ENCODE measurements at regions not wholly inside any gene's neighbourhood (a gene's known extent, or its start where the extent isn't known, plus 50 kb on each side); places are given as distances from the start of the nearest gene placed in this dataset.

DNA sequence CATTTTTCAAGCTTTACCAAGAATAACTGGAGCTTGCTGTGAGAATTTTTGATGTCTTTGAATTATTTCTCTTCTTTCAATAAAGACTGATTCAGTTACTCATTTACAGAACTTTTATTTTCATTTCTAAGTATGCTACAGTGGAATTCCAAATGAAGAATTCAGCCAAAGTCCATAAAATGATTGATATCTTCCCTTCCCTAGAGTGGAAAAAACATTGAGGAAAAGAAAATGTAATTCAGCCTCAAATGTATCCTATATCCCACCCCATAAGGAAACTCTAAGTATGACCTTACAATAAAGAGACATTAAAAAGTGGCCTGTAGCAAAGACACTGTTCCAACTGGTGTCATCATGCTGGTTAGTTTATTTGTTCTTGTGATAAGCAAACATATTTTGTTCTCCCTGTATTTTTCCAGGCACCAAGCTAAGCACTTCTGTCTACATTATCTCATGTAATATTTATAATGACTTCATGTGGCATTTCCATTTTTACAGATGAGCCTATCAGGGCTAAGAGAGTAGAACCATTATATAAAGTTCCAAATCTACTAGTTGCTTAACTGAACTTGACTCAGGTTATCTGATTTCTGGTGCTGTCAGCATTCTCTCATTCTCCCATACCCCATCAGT lies 450.4 kb downstream of the NEBL start:
- Histone ChIP-seq H3K4me1 (ENCODE audit: control insufficient read depth in 3 of 3, insufficient read depth in 3 of 3, low read length in 3 of 3) (no peaks in the 10 kb centered on the region), H3K9ac (ENCODE audit: low read depth in 1 of 3, low read length in 3 of 3) (no peak overlapping the region), H3K4me3 (ENCODE audit: low read length in 3 of 3) (no peak overlapping the region), H3K9me3 (ENCODE audit: control insufficient read depth in 3 of 3, low read length in 3 of 3) (no peaks in the 10 kb centered on the region), H3K36me3 (ENCODE audit: control insufficient read depth in 3 of 3, insufficient read depth in 3 of 3, low read length in 3 of 3) (no peaks in the 10 kb centered on the region), H3K27me3 (ENCODE audit: control insufficient read depth in 3 of 3, insufficient read depth in 3 of 3, low read length in 3 of 3) (no peaks in the 10 kb centered on the region), H3K27ac (ENCODE audit: low read depth, low read length) (no peak overlapping the region)

DNA sequence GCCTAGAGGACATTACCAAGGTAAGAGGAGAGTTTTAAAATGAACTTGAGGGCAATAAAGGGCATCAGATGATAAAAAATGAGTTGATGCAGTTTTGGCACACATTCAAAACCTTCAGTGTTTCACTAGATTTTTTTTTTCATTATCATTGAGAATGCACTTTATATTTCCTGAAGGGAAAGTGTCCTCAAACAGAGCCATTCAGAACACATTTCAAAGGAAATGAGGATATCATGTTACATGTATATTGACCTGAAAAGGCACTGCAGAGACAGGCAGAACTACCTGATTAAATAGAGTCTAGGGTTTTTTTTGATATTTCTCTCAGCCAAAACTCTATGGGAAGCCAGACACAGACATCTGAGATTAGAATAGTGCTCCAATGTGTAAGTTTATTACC lies 454.0 kb downstream of the NEBL start:
- Histone ChIP-seq H3K36me3 (ENCODE audit: control insufficient read depth in 3 of 3, insufficient read depth in 3 of 3, low read length in 3 of 3) (no peaks in the 10 kb centered on the region), H3K9me3 (ENCODE audit: control insufficient read depth in 3 of 3, low read length in 3 of 3) (no peaks in the 10 kb centered on the region), H3K4me3 (ENCODE audit: low read length in 3 of 3) (no peak overlapping the region), H3K4me1 (ENCODE audit: control insufficient read depth in 3 of 3, insufficient read depth in 3 of 3, low read length in 3 of 3) (no peaks in the 10 kb centered on the region), H3K9ac (ENCODE audit: low read depth in 1 of 3, low read length in 3 of 3) (no peak overlapping the region), H3K27ac (ENCODE audit: low read depth, low read length) (no peak overlapping the region), H3K27me3 (ENCODE audit: control insufficient read depth in 3 of 3, insufficient read depth in 3 of 3, low read length in 3 of 3) (no peaks in the 10 kb centered on the region)

DNA sequence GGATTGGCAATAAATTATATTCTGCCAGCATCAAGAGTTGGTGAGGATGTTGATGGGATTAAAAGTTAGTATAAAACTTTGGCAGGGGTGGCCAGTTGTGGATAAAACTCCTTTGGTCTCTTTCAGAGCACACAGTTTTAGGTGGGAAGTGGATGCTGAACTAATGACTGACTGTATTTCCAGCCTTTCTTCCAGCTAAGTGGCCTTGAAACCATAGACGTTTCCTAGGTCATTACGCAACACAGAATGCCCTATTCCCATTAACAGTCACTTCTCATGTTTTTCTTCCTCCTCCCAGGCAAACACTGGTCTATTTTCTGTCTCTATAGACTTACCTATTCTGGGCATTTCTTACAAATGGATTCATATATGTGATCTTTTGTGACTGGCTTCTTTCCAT lies 467.4 kb downstream of the NEBL start:
- Histone ChIP-seq H3K36me3 (ENCODE audit: control insufficient read depth in 3 of 3, insufficient read depth in 3 of 3, low read length in 3 of 3) (no peaks in the 10 kb centered on the region), H3K27me3 (ENCODE audit: control insufficient read depth in 3 of 3, insufficient read depth in 3 of 3, low read length in 3 of 3) (no peaks in the 10 kb centered on the region), H3K4me1 (ENCODE audit: control insufficient read depth in 3 of 3, insufficient read depth in 3 of 3, low read length in 3 of 3) (no peaks in the 10 kb centered on the region), H3K4me3 (ENCODE audit: low read length in 3 of 3) (no peak overlapping the region), H3K9ac (ENCODE audit: low read depth in 1 of 3, low read length in 3 of 3) (no peak overlapping the region), H3K9me3 (ENCODE audit: control insufficient read depth in 3 of 3, low read length in 3 of 3) (peaks cover 0 to 2% (median 0%) of the 10 kb centered on the region in 3 donors), H3K27ac (ENCODE audit: low read depth, low read length) (no peak overlapping the region)

DNA sequence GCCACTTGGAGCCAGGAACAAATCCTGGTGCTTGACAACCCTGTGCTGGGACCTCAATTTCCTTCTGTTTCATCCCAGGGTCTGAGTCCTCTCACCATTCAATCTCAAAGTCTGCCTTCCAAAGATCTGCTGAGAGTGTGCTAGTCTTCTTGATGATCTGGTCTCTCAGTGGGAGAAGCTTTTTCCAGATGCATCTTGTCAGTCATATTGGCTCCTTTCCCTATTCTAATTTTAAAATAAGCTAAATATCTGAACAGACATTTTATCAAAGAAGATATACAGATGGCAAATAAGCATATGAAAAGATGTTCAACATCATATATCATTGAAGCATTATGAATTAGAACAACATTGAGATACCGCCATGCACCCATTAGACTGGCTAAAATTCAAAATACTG lies 469.3 kb downstream of the NEBL start:
- peaks cover 0 to 2% (median 0%) of the 10 kb centered on the region in 3 donors for H3K9me3 ChIP-seq (ENCODE audit: control insufficient read depth in 3 of 3, low read length in 3 of 3)
- H3K36me3 ChIP-seq (ENCODE audit: control insufficient read depth in 3 of 3, insufficient read depth in 3 of 3, low read length in 3 of 3), result no peaks in the 10 kb centered on the region
- no peak overlapping the region for H3K4me3 ChIP-seq (ENCODE audit: low read length in 3 of 3)
- H3K27ac ChIP-seq (ENCODE audit: low read depth, low read length), result no peak overlapping the region
- H3K9ac ChIP-seq (ENCODE audit: low read depth in 1 of 3, low read length in 3 of 3), result no peak overlapping the region
- no peaks in the 10 kb centered on the region for H3K4me1 ChIP-seq (ENCODE audit: control insufficient read depth in 3 of 3, insufficient read depth in 3 of 3, low read length in 3 of 3)
- no peaks in the 10 kb centered on the region for H3K27me3 ChIP-seq (ENCODE audit: control insufficient read depth in 3 of 3, insufficient read depth in 3 of 3, low read length in 3 of 3)

DNA sequence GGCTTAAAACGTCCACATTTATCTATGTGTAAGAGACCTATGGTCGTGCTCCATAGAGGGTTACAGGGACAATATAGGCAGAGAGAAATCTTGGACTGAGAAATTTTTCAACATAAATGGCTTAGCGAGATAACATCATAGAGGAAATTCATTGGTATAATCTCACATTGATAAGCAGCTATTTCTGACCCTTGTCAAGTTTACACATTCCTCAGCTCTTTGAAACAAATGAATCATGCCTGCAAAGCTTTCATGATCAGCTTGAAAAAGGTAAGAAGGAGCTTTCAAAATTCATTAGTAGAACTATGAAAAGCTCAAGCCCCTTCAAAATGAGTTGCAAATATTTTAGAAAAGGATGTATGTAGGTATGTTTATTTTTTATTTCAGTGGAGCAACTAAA lies 478.8 kb downstream of the NEBL start:
- Histone ChIP-seq H3K4me1 (ENCODE audit: control insufficient read depth in 3 of 3, insufficient read depth in 3 of 3, low read length in 3 of 3) (no peaks in the 10 kb centered on the region), H3K36me3 (ENCODE audit: control insufficient read depth in 3 of 3, insufficient read depth in 3 of 3, low read length in 3 of 3) (no peaks in the 10 kb centered on the region), H3K27me3 (ENCODE audit: control insufficient read depth in 3 of 3, insufficient read depth in 3 of 3, low read length in 3 of 3) (no peaks in the 10 kb centered on the region), H3K9me3 (ENCODE audit: control insufficient read depth in 3 of 3, low read length in 3 of 3) (no peaks in the 10 kb centered on the region), H3K9ac (ENCODE audit: low read depth in 1 of 3, low read length in 3 of 3) (no peak overlapping the region), H3K27ac (ENCODE audit: low read depth, low read length) (no peak overlapping the region), H3K4me3 (ENCODE audit: low read length in 3 of 3) (no peak overlapping the region)

DNA sequence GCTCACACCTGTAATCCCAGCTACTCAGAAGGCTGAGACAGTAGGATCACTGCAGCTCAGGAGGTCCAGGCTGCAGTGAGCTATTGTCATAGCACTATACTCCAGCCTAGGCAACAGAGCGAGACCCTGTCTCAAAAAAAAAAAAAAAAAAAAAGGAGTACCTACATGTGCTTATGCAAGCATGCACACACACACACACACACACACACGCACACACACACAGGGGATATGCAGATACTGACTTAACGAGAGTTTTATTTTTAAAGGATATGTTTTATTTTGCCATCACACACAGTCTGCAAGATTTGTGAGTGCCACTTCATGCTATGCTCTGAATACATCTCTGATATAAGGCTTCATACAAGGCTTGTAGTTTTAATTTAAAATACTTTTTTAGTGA lies 479.3 kb downstream of the NEBL start:
- no peaks in the 10 kb centered on the region for H3K9me3 ChIP-seq (ENCODE audit: control insufficient read depth in 3 of 3, low read length in 3 of 3)
- no peaks in the 10 kb centered on the region for H3K27me3 ChIP-seq (ENCODE audit: control insufficient read depth in 3 of 3, insufficient read depth in 3 of 3, low read length in 3 of 3)
- H3K36me3 ChIP-seq (ENCODE audit: control insufficient read depth in 3 of 3, insufficient read depth in 3 of 3, low read length in 3 of 3), result no peaks in the 10 kb centered on the region
- no peak overlapping the region for H3K9ac ChIP-seq (ENCODE audit: low read depth in 1 of 3, low read length in 3 of 3)
- H3K4me1 ChIP-seq (ENCODE audit: control insufficient read depth in 3 of 3, insufficient read depth in 3 of 3, low read length in 3 of 3), result no peaks in the 10 kb centered on the region
- H3K4me3 ChIP-seq (ENCODE audit: low read length in 3 of 3), result no peak overlapping the region
- H3K27ac ChIP-seq (ENCODE audit: low read depth, low read length), result no peak overlapping the region

DNA sequence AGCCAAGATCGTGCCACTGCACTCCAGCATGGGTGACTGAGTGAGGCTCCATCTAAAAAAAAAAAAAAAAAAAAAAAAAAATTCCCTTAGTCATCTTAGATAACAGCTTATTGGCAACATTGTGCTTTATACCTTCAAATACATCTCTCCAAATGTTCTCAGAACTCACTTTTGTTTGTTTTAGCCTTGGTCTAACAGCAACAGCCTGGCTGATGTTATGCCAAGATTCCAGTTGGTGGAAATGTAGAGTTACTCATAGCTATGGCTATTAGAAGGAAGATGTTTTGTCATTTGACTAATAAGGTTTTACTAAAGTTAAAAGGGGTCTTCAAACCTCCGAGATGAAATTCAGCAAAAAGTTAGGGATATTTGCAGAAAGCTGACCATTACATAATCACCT lies 481.4 kb downstream of the NEBL start:
- Histone ChIP-seq H3K4me1 (ENCODE audit: control insufficient read depth in 3 of 3, insufficient read depth in 3 of 3, low read length in 3 of 3) (no peaks in the 10 kb centered on the region), H3K36me3 (ENCODE audit: control insufficient read depth in 3 of 3, insufficient read depth in 3 of 3, low read length in 3 of 3) (no peaks in the 10 kb centered on the region), H3K9ac (ENCODE audit: low read depth in 1 of 3, low read length in 3 of 3) (no peak overlapping the region), H3K27me3 (ENCODE audit: control insufficient read depth in 3 of 3, insufficient read depth in 3 of 3, low read length in 3 of 3) (no peaks in the 10 kb centered on the region), H3K27ac (ENCODE audit: low read depth, low read length) (no peak overlapping the region), H3K4me3 (ENCODE audit: low read length in 3 of 3) (no peak overlapping the region), H3K9me3 (ENCODE audit: control insufficient read depth in 3 of 3, low read length in 3 of 3) (no peaks in the 10 kb centered on the region)

DNA sequence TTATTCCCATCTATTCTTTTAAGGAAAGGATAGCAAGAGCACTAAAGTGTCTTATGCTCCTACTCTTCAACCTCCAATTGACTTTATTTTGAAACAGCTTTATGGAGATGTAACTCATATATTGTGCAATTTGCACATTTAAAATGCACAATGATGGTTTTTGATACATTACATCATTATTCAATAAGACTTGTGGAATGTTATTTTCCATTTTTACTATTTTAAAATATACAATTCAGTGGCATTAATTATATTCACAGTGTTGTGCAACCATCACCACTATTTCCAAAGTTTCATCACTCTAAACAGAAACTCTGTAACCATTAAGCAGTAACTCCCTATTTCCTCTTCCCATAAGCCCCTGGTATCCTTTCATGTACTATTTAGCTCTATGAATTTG lies 489.8 kb downstream of the NEBL start:
- Histone ChIP-seq H3K27ac (ENCODE audit: low read depth, low read length) (no peak overlapping the region), H3K9me3 (ENCODE audit: control insufficient read depth in 3 of 3, low read length in 3 of 3) (no peaks in the 10 kb centered on the region), H3K27me3 (ENCODE audit: control insufficient read depth in 3 of 3, insufficient read depth in 3 of 3, low read length in 3 of 3) (no peaks in the 10 kb centered on the region), H3K36me3 (ENCODE audit: control insufficient read depth in 3 of 3, insufficient read depth in 3 of 3, low read length in 3 of 3) (no peaks in the 10 kb centered on the region), H3K4me1 (ENCODE audit: control insufficient read depth in 3 of 3, insufficient read depth in 3 of 3, low read length in 3 of 3) (no peaks in the 10 kb centered on the region), H3K4me3 (ENCODE audit: low read length in 3 of 3) (no peak overlapping the region), H3K9ac (ENCODE audit: low read depth in 1 of 3, low read length in 3 of 3) (no peak overlapping the region)

DNA sequence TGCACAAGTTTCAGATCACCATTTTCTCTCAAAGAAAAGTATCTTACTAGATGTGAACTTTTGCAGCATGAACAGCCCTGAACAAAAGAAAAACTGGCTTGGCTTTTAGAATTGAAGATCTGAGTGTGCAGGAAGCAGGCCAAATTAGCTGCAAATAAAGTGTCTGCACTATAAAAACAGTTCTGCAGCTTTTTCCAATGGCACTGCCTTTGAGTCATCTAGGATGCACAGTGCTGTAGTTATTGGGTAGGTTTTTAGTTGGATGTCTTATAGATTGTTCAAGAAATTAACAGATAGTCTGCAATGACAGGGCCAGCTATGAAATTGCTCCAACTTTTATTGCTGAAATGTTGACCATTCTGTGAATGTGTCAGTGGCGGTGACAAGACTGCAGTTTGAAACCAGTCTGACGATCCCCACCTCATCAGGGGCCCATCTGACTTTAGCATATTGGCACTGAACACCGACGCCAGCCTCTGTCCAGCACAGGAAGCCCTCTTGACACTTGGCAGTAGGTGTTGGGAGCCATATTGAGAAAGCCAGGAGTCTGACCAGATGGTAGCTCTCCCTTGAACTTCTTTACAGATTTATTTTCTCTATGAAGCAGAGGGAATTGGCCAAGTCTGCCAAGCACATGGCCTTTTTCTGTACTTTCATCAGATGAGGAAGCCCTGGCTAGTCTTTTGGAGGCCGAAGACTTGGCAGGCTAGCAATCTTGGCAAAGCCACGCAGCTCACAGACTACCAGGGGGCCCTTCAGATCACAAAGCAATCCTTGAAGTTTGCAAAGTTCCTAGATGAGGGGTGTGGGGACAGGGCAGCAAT lies 490.6 kb downstream of the NEBL start:
- Histone ChIP-seq H3K27ac (ENCODE audit: low read depth, low read length) (no peak overlapping the region), H3K27me3 (ENCODE audit: control insufficient read depth in 3 of 3, insufficient read depth in 3 of 3, low read length in 3 of 3) (no peaks in the 10 kb centered on the region), H3K9me3 (ENCODE audit: control insufficient read depth in 3 of 3, low read length in 3 of 3) (no peaks in the 10 kb centered on the region), H3K4me3 (ENCODE audit: low read length in 3 of 3) (no peak overlapping the region), H3K4me1 (ENCODE audit: control insufficient read depth in 3 of 3, insufficient read depth in 3 of 3, low read length in 3 of 3) (no peaks in the 10 kb centered on the region), H3K36me3 (ENCODE audit: control insufficient read depth in 3 of 3, insufficient read depth in 3 of 3, low read length in 3 of 3) (no peaks in the 10 kb centered on the region), H3K9ac (ENCODE audit: low read depth in 1 of 3, low read length in 3 of 3) (no peak overlapping the region)

DNA sequence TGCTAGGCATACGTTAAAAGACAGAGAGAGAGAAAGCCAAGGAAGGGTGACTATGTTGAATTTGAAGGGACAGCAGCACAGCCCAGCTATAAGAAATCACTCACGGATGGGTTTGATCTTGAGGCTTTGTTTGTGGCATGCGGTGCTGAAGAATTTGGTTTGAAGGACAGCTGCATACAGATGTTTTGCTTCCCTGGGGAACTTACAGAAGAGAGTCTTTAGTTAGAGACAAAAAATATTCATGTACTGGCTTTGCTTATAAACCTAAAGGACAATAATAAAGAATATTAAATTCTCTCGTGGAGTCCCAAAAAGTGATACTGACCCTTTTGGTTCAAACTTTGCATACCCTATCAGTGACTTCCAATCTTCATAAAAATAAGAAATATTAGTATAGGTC lies 491.4 kb downstream of the NEBL start:
- H3K9ac ChIP-seq (ENCODE audit: low read depth in 1 of 3, low read length in 3 of 3), result no peak overlapping the region
- H3K4me3 ChIP-seq (ENCODE audit: low read length in 3 of 3), result no peak overlapping the region
- H3K9me3 ChIP-seq (ENCODE audit: control insufficient read depth in 3 of 3, low read length in 3 of 3), result no peaks in the 10 kb centered on the region
- H3K4me1 ChIP-seq (ENCODE audit: control insufficient read depth in 3 of 3, insufficient read depth in 3 of 3, low read length in 3 of 3), result no peaks in the 10 kb centered on the region
- H3K27me3 ChIP-seq (ENCODE audit: control insufficient read depth in 3 of 3, insufficient read depth in 3 of 3, low read length in 3 of 3), result no peaks in the 10 kb centered on the region
- no peaks in the 10 kb centered on the region for H3K36me3 ChIP-seq (ENCODE audit: control insufficient read depth in 3 of 3, insufficient read depth in 3 of 3, low read length in 3 of 3)
- no peak overlapping the region for H3K27ac ChIP-seq (ENCODE audit: low read depth, low read length)
